ENCODE measurements at regions not wholly inside any gene's neighbourhood (a gene's known extent, or its start where the extent isn't known, plus 50 kb on each side); places are given as distances from the start of the nearest gene placed in this dataset.

DNA sequence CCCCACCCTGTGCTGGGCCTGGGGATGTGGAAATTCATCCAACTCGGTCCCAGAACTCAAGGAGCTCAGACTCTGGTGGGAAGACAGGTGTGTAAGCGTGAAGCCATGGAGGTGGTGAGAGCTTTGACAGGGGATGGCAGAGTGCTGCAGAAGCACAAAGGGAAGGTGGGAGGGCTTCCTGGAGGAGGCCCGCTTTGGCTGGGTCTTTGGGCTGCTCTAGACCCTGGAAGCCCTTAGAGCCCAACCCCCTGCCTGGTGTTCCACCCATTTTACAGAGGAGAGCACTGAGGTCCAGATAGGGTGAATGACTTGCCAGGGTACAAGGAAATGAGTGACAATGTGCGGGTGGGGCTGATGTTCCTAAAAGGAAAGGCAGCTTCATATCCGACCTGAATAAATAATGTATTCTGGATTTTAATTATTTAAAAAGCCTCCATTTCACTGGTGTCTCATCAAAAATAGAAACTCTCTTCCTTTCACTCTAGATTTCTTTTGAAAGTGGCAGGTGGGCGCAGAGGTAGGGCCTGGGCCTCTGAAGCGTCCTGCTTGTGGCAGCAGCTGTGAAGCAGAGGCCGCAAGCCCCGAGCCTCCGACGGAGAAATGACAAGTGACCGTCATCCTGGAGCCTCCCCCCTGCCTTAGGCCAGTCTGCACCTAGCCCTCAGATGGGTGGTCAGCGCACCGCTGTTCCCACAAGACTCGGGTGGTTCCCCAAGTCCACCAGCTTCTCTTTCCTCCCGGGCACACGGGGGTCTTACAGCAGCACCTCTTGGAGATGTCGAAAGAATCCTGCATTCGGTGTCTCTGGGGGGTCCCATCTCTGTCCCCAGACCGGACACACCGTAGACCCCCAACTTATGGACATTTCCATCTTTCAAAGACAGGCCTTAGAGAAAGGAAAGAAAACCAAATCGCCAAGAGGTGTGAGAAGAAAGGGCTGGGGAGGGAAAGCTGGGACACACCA is 71.0 kb upstream of the TAF1B start:
- no peak for DNase-seq (ENCODE audit: low read depth)

DNA sequence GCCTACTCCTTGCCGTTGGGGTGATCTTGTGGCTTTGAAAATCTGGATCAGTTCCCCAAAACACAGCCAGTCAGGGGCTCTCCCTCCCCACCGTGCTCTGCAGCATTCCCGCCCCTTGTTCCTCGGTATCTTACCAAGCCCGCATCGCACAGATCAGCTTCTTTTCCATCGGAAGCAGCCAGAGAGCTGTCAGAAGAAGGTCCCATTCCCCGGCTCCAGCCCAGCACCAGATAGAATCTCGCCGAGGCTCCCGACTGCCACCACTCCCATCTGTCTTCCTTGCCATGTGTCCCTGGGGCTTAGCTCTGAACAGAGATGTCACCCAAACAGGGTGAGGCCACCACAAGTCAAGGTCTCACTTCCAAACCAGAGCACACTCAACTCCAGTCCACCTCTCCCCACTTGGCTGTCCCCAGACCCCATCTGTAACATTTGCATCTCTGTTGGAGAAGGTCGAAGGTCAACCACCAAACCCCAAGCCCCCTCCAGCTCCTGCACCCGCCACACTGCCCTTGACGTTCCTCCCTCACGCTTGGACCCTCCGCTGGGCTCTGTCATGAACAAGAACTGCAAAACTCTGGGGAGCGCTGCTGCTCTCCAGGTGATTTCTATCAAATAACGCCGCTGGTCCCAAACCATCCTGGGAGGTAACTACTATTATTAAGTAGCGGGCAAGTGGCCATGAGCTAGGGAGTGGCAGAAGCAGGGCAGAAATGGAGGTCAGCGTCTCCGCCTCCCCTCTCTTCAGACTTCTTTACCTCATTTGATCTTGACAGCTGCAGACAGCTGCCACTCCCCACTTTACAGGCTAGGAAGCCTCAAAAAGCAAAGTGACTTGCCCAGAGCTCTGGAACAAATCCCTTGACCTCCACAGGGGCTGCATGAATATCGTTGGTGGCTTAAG is 70.0 kb upstream of the TAF1B start:
- no peak for DNase-seq (ENCODE audit: low read depth)

- no peak for DNase-seq (ENCODE audit: low read depth)
These were observed 69.4 kb upstream of the TAF1B start for GRCh38 chr2:9773903-9774239.

DNA sequence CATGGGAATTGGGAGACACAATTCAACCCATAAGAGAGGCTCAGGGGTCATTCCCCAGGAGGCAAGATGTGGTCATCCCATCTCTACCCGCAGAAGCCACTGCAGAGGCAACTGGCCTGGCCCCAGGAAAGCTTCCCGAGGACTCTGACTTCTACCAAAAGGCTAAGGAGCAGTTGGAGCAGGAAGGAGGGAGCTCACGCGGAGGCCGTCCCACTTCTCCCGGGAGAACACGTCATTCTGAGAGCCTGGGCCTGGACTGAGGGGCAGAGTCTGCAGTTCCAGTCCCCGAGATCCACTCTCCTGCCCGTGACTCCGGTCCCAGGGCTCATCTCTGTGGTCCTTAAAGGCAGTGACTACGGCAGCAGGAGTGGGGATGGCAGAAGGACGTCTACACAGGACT is 69.0 kb upstream of the TAF1B start:
- no peak for DNase-seq (ENCODE audit: low read depth)

GRCh38 chr2:9775351-9775750 is 67.9 kb upstream of the TAF1B start:
- no peak for DNase-seq (ENCODE audit: low read depth)

GRCh38 chr2:9775999-9776712 is 67.1 kb upstream of the TAF1B start:
- no peak for DNase-seq (ENCODE audit: low read depth)

- DNase-seq (ENCODE audit: low read depth) = no peak
These were observed 66.2 kb upstream of the TAF1B start for GRCh38 chr2:9777081-9777480.

DNA sequence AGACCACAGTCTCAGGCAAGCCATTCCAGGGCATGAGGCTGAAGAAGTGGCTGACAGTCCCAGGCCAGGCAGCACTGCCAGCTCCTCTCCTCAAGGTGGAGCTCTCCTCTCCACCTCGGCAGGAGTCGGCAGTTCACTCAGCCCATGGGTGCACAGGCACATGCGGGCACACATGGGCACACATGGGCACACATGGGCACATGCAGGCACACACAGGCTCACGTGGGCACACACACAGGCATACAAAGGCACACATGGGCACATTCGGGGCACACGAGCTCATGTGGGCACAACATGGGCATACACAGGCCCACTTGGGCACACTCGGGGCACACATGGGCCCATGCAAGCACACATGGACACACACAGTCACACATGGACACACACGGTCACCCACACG is 65.3 kb upstream of the TAF1B start:
- no peak for DNase-seq (ENCODE audit: low read depth)

- DNase-seq (ENCODE audit: low read depth) = no peak
These were observed 64.6 kb upstream of the TAF1B start for GRCh38 chr2:9778471-9779316.

GRCh38 chr2:9779596-9780264 is 63.5 kb upstream of the TAF1B start:
- no peak for DNase-seq (ENCODE audit: low read depth)

GRCh38 chr2:9780368-9781130 is 62.7 kb upstream of the TAF1B start:
- no peak for DNase-seq (ENCODE audit: low read depth)

DNA sequence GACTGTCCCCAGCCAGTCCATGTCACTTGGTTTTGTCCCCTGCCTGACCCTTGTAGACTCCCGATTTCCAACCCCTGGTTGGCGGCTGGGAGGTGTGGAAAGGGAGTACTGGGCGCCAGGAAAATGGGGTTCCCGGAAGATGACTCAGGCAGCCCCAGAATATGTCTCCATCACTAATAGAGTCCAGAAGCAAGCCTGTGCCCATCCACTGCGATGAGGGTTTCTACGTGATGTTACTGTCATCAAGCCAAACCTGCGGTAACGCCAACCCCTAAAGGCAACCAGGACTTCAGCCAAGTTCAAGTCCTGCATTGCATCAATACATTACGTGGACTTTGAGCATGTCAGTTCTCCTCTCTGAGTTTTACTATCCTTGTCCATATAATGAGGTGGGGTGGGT is 62.0 kb upstream of the TAF1B start:
- no peak for DNase-seq (ENCODE audit: low read depth)

GRCh38 chr2:9782197-9782719 is 61.0 kb upstream of the TAF1B start:
- no peak for DNase-seq (ENCODE audit: low read depth)

DNA sequence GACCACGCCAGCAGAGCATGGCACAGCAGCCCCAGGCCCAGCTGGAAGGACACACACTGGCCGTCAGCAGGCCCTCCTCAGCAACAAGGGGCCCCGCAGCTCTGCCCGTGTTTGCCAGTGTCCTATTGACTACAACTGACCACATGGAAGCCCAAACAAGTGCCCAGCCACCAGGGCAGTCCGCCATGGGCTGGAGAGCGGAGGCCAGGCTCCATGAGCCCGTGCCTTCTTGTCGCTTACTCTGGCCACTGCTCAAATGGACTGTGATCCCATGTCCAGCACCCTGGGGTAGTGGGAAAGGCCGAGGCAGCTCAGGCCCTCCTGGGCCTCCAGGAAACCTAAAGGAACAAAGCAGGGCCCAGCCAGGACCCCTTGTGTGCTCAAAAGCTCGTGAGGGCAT is 53.9 kb upstream of the TAF1B start:
- no peak for DNase-seq (ENCODE audit: low read depth)

- DNase-seq (ENCODE audit: low read depth) = no peak
These were observed 52.5 kb upstream of the TAF1B start for GRCh38 chr2:9790702-9791225.

GRCh38 chr2:9791711-9792110 is 51.6 kb upstream of the TAF1B start:
- DNase-seq (ENCODE audit: low read depth) = no peak

- DNase-seq (ENCODE audit: low read depth) = no peak
These were observed 49.9 kb upstream of the TAF1B start for GRCh38 chr2:9793156-9793917.

Data from CMK (cell line).